ENCODE measurements at regions not wholly inside any gene's neighbourhood (a gene's known extent, or its start where the extent isn't known, plus 50 kb on each side); places are given as distances from the start of the nearest gene placed in this dataset.

GRCh38 chr5:74094096-74094781 is 468.2 kb downstream of the ARHGEF28 start:
- no peak for DNase-seq (ENCODE audit: low read depth)

- no peak for DNase-seq (ENCODE audit: low read depth)
Measured at GRCh38 chr5:74093561-74093960, 467.6 kb downstream of the ARHGEF28 start.

DNA sequence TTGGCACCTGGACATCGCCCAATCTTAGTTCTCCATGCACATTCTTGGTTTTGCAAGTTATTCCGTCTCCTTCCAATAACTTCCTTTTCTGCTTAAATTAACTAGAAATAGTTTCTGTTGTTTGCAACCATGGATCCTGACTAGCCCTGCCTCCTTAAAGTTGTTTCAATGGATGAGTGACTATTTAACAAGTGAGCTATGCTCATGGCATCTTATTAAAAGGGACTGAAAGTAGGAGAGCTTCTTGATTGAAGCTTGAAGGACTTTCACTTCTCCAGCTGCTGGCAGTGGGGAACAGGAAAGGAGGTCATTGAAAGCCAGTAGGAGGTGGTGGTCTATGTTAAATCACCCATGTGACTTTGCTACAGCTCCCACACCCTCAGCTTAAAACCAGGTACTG is 466.8 kb downstream of the ARHGEF28 start:
- DNase-seq (ENCODE audit: low read depth), result no peak

DNA sequence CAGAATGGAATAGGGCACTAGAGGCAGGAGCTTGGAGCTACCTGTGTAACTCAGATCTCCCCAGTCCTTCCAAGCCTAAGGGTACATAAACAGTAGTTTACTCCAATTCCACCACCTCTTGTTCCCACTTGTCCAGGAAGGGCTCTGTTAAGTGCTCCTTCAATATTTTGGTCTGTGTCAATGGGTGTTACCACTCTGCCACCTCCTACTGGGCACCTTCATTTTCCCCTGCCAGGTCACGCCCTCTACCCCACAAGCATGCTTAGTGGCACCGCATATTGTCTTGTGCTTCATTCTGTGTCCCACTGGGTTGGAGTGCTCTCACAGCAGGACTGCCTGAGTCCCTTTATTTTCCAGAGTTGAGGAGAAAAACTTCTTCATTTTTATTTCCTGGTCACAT is 459.8 kb downstream of the ARHGEF28 start:
- no peak for DNase-seq (ENCODE audit: low read depth)

- no peak for DNase-seq (ENCODE audit: low read depth)
Measured at GRCh38 chr5:74085186-74085585, 459.2 kb downstream of the ARHGEF28 start.

DNA sequence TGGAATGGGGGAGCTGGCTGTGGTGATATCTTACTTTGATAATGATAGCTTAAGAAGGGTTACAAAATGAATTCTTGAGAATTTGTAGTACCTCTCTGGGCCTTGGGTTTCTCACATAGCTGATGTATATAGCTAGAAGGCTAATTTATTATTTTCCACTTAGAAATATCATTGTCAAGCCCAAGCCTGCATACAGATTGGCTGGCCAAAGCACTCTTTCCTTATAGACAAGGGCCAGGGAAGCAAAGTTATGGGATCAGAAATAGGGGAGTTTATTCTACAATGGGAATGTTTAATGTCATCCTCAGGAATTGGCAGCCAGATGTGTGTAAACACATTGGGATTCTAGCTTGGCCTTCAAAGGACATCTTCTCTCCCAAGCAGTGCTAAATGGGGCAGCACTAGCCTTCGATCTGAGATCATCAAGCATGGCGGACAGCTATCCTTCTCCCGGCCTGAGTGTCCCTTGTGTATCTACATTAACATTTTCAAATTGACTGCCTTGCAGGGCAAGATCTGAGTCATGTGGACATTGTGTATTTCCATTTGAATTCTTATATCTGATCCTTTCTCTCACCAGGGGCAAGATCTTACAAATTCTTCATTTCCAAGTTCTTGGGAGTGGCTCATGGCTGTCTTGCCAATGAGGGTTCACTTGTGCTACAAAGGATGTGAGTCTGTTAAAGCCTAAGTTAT is 457.2 kb downstream of the ARHGEF28 start:
- no peak for DNase-seq (ENCODE audit: low read depth)

DNA sequence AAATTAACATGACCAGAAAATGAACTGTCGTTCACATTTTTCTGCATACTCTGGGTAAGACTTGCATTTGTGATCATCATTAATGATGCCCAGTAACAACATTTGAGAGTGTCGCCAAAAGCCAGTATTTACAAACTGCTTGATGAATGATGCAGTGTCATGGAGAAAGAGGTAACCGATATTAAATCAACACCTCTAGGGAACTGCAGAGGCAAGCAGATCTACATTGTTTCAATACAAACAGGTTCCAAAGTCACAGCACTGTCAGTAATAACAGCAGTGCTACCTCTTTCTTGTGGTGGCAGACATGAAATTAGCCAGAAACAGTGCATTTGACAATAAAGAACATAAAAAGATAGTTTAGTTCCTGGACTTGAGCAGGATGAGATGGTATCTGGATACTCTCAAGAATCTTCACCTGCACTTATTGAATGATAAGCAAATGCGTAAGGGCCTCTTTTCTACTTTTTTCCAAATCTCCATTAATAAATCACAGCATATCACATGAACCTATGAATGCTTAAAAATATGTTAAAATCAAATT is 456.6 kb downstream of the ARHGEF28 start:
- DNase-seq (ENCODE audit: low read depth), result no peak

- DNase-seq (ENCODE audit: low read depth), result no peak
Measured at GRCh38 chr5:74081126-74081525, 455.1 kb downstream of the ARHGEF28 start.

DNA sequence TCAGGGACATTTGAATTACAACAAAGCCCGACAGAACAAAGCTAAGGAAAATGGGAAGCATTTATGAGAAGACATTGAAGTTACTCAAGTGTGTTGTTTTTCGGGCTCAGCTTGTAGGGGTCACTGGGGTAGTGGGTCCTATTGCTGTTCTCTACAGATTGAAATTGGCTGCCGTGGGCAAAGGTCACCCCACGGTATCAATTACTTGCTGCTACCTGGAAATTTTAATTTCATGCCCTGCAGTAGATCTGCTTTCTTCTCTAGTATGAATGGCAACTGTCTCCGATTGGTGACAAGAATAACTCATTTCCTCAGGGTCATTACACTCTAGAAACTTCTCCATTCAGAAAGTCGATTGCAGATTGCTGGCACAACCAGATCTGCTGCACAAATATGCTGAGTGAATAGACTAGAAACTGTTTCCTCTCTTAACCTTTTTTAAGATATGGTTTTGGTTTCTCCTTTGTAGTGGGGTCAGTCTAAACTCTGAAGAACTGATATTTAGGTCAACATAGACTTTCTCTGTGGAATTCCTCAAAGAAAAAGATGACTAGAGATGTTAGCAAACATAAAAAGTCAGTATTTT is 454.1 kb downstream of the ARHGEF28 start:
- DNase-seq (ENCODE audit: low read depth), result no peak

- no peak for DNase-seq (ENCODE audit: low read depth)
Measured at GRCh38 chr5:74075501-74076484, 449.8 kb downstream of the ARHGEF28 start.

DNA sequence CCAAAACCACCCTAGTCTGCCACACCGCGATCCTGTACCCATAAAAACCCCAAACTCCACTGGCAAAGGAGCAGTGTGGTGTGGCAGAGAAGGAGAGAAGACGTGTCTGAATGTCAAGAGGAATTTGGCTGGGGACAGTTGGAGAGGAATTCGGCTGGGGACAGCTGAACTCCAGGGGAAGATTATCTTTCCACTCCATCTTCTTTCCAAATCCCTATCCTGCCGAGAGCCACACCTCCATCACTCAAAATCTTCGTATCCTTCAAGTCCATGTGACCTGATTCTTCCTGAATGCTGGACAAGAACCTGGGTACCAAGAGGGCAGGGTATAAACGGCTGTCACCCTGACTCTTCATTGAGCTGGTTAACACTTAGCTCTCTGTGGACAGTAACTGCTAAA is 448.1 kb downstream of the ARHGEF28 start:
- no peak for DNase-seq (ENCODE audit: low read depth)

DNA sequence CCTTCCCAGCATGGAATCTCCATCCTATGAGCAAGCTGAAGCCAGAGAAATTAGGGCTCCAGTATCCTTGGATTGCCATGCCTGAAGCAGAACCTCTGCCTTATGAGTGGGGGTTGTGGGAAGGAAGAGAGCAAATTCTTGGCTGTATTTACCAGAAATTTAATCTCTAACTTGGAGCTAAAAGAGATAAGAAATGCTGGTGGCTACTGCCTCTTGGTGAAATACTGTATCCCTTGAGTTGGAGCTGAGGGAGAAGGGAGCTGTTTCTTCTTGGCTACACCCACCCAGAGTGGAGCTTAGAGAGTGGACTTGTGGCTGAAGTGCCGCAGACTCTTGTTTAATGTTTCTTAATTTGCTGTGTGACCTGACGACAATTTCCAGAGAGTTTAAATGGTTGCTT is 447.3 kb downstream of the ARHGEF28 start:
- no peak for DNase-seq (ENCODE audit: low read depth)

GRCh38 chr5:74072646-74073045 is 446.6 kb downstream of the ARHGEF28 start:
- DNase-seq (ENCODE audit: low read depth), result no peak

DNA sequence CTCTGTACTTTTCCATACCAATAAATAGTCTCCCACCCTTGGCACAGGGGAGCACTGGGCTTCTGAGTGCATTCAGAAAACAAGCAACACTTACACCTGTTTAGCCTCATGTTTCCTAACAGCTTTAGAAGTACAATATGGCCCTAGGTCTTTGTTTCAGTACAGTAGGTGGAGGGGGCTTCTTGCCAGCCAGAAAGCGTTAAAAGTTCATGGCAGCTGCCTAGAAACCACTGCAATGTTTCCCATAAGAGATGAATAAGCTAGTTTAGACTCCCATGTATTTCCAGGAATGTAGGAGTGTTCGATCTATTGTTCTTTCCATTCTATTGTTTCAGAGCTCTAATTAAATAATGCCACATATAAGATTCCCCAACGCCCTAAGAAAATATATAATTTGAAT is 444.8 kb downstream of the ARHGEF28 start:
- DNase-seq (ENCODE audit: low read depth), result no peak

GRCh38 chr5:74069741-74070140 is 443.7 kb downstream of the ARHGEF28 start:
- no peak for DNase-seq (ENCODE audit: low read depth)

GRCh38 chr5:74067748-74068541 is 441.9 kb downstream of the ARHGEF28 start:
- no peak for DNase-seq (ENCODE audit: low read depth)

- no peak for DNase-seq (ENCODE audit: low read depth)
Measured at GRCh38 chr5:74064911-74065310, 438.9 kb downstream of the ARHGEF28 start.

GRCh38 chr5:74064225-74064624 is 438.2 kb downstream of the ARHGEF28 start:
- DNase-seq (ENCODE audit: low read depth), result no peak

- no peak for DNase-seq (ENCODE audit: low read depth)
Measured at GRCh38 chr5:74063821-74064220, 437.8 kb downstream of the ARHGEF28 start.

GRCh38 chr5:74063346-74063745 is 437.4 kb downstream of the ARHGEF28 start:
- DNase-seq (ENCODE audit: low read depth), result no peak

DNA sequence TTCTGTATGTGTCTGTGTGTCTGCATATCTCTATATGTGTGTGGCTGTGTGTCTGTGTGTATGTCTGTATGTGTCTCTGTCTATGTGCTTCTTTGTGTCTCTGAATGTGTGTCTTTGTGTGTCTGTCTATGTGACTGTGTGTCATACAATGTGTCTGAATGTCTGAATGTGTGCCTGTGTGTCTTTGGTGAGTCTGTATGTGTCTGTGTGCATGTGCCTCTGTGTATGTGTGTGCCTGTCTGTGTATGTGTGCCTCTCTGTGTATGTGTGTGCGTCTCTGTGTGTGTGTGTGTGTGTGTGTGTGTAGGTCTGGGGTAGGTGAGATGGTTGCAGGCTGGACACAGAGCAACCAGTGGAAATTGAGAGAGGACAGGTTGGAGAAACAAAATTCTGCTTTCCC is 435.3 kb downstream of the ARHGEF28 start:
- DNase-seq (ENCODE audit: low read depth), result no peak
